ENCODE measurements at regions not wholly inside any gene's neighbourhood (a gene's known extent, or its start where the extent isn't known, plus 50 kb on each side); places are given as distances from the start of the nearest gene placed in this dataset.

- Histone ChIP-seq H3K27ac (ENCODE audit: poor library complexity, severe bottlenecking) (no peak overlapping the region), H3K9me3 (ENCODE audit: severe bottlenecking) (no peaks in the 10 kb centered on the region), H3K4me3 (ENCODE audit: severe bottlenecking) (no peak overlapping the region), H3K36me3 (ENCODE audit: low read depth) (no peaks in the 10 kb centered on the region), H3K4me1 (ENCODE audit: insufficient read depth, poor library complexity, severe bottlenecking) (no peaks in the 10 kb centered on the region), H3K27me3 (ENCODE audit: insufficient read depth, poor library complexity, severe bottlenecking) (no peaks in the 10 kb centered on the region)
- TF ChIP-seq CTCF (IDR thresholded peaks at IDR 0.05; ENCODE audit: poor library complexity, severe bottlenecking): no peak
- no peak for DNase-seq (ENCODE audit: low spot score)
- no peak for ATAC-seq (ENCODE audit: low read depth)
Measured at GRCh38 chr20:10752206-10752605, 78.4 kb upstream of the JAG1 start.

- Histone ChIP-seq H3K4me1 (ENCODE audit: insufficient read depth, poor library complexity, severe bottlenecking) (peaks cover 13% of the 10 kb centered on the region), H3K4me3 (ENCODE audit: severe bottlenecking) (no peak overlapping the region), H3K36me3 (ENCODE audit: low read depth) (no peaks in the 10 kb centered on the region), H3K9me3 (ENCODE audit: severe bottlenecking) (peaks cover 6% of the 10 kb centered on the region), H3K27me3 (ENCODE audit: insufficient read depth, poor library complexity, severe bottlenecking) (no peaks in the 10 kb centered on the region), H3K27ac (ENCODE audit: poor library complexity, severe bottlenecking) (no peak overlapping the region)
- DNase-seq (ENCODE audit: low spot score): no peak
- no peak for TF ChIP-seq CTCF (IDR thresholded peaks at IDR 0.05; ENCODE audit: poor library complexity, severe bottlenecking)
- no peak for ATAC-seq (ENCODE audit: low read depth)
Measured at GRCh38 chr20:10754824-10755223, 81.0 kb upstream of the JAG1 start.

GRCh38 chr20:10758446-10758845 is 84.6 kb upstream of the JAG1 start:
- no peaks in the 10 kb centered on the region for H3K27me3 ChIP-seq (ENCODE audit: insufficient read depth, poor library complexity, severe bottlenecking)
- no peak overlapping the region for H3K4me3 ChIP-seq (ENCODE audit: severe bottlenecking)
- H3K9me3 ChIP-seq (ENCODE audit: severe bottlenecking): peaks cover 6% of the 10 kb centered on the region
- no peak for TF ChIP-seq CTCF (IDR thresholded peaks at IDR 0.05; ENCODE audit: poor library complexity, severe bottlenecking)
- DNase-seq (ENCODE audit: low spot score) (no peak), ATAC-seq (ENCODE audit: low read depth) (peak; percentile 38)
- H3K4me1 ChIP-seq (ENCODE audit: insufficient read depth, poor library complexity, severe bottlenecking): peaks cover 31% of the 10 kb centered on the region
- no peaks in the 10 kb centered on the region for H3K36me3 ChIP-seq (ENCODE audit: low read depth)
- H3K27ac ChIP-seq (ENCODE audit: poor library complexity, severe bottlenecking): peak overlapping the region; percentile 93

DNA sequence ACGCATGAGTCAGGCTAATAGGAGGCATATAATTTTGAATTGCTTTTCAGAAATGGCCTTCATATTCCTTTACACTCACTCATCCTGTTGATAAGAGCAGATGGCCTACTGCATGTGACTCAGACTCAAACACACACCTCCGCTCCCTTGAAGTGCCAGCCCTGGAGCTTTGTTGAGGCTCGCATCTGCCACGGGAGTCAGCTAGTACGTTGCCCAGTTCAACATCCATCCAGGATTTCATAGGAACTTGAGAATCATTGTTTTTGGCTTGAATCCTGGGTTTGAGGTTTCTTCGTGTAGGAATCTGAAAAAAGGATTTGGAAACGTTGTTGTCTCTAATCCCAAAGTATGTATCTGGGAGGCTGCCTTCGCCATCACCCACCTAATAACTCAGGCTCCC is 87.4 kb upstream of the JAG1 start:
- ATAC-seq (ENCODE audit: low read depth) (peak; percentile 99), DNase-seq (ENCODE audit: low spot score) (peak; percentile 94)
- Histone ChIP-seq H3K36me3 (ENCODE audit: low read depth) (no peaks in the 10 kb centered on the region), H3K4me1 (ENCODE audit: insufficient read depth, poor library complexity, severe bottlenecking) (peaks cover 31% of the 10 kb centered on the region), H3K4me3 (ENCODE audit: severe bottlenecking) (no peak overlapping the region), H3K27me3 (ENCODE audit: insufficient read depth, poor library complexity, severe bottlenecking) (no peaks in the 10 kb centered on the region), H3K27ac (ENCODE audit: poor library complexity, severe bottlenecking) (peak overlapping the region; percentile 93), H3K9me3 (ENCODE audit: severe bottlenecking) (peaks cover 6% of the 10 kb centered on the region)
- TF ChIP-seq CTCF (IDR thresholded peaks at IDR 0.05; ENCODE audit: poor library complexity, severe bottlenecking): no peak

- TF ChIP-seq CTCF (IDR thresholded peaks at IDR 0.05; ENCODE audit: poor library complexity, severe bottlenecking): no peak
- Histone ChIP-seq H3K4me1 (ENCODE audit: insufficient read depth, poor library complexity, severe bottlenecking) (peaks cover 31% of the 10 kb centered on the region), H3K36me3 (ENCODE audit: low read depth) (no peaks in the 10 kb centered on the region), H3K27ac (ENCODE audit: poor library complexity, severe bottlenecking) (peak overlapping the region; percentile 93), H3K27me3 (ENCODE audit: insufficient read depth, poor library complexity, severe bottlenecking) (no peaks in the 10 kb centered on the region), H3K9me3 (ENCODE audit: severe bottlenecking) (peaks cover 6% of the 10 kb centered on the region), H3K4me3 (ENCODE audit: severe bottlenecking) (no peak overlapping the region)
- DNase-seq (ENCODE audit: low spot score): no peak
- peak; percentile 13; the same call in 2 of the 3 replicates for ATAC-seq (ENCODE audit: low read depth)
Measured at GRCh38 chr20:10761786-10762185, 88.0 kb upstream of the JAG1 start.

All from RWPE2 (cell line).